ENCODE measurements at regions not wholly inside any gene's neighbourhood (a gene's known extent, or its start where the extent isn't known, plus 50 kb on each side); places are given as distances from the start of the nearest gene placed in this dataset.

DNA sequence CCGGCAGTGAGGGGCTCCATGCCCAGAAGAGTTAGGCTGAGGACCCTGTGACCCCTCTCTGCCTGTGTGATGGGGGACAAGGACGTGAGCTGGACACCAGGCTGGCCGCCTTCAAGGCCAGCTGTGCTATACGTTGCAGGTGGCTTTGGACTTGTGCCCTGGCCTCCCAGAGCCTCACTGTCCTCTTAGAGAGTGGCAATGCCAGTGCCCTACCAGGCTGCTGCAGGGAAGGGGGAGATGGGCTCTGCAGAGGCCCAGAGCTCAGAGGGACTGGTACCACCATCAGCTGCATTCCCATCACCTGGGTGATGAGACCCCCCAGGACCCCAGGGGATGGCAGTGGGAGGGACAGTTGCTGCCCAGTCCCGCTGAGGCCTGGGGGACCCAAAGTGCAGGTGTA lies 90.4 kb upstream of the SHISAL1 start:
- no peak overlapping the region for H2AFZ ChIP-seq
- TF ChIP-seq, protein P1, sequence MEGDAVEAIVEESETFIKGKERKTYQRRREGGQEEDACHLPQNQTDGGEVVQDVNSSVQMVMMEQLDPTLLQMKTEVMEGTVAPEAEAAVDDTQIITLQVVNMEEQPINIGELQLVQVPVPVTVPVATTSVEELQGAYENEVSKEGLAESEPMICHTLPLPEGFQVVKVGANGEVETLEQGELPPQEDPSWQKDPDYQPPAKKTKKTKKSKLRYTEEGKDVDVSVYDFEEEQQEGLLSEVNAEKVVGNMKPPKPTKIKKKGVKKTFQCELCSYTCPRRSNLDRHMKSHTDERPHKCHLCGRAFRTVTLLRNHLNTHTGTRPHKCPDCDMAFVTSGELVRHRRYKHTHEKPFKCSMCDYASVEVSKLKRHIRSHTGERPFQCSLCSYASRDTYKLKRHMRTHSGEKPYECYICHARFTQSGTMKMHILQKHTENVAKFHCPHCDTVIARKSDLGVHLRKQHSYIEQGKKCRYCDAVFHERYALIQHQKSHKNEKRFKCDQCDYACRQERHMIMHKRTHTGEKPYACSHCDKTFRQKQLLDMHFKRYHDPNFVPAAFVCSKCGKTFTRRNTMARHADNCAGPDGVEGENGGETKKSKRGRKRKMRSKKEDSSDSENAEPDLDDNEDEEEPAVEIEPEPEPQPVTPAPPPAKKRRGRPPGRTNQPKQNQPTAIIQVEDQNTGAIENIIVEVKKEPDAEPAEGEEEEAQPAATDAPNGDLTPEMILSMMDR (IDR thresholded peaks at IDR 0.05), result no peak
- no peak overlapping the region for H3K4me3 ChIP-seq (ENCODE audit: low read depth, low read length)
- no peaks in the 10 kb centered on the region for H3K36me3 ChIP-seq (ENCODE audit: control insufficient read depth, insufficient read depth, low read length)
- H3K9me3 ChIP-seq (ENCODE audit: control insufficient read depth, low read length), result no peaks in the 10 kb centered on the region
- no peaks in the 10 kb centered on the region for H3K27me3 ChIP-seq (ENCODE audit: control insufficient read depth, insufficient read depth, low read length)
- H3K27ac ChIP-seq, result no peak overlapping the region
- no peaks in the 10 kb centered on the region for H3K4me1 ChIP-seq
- H3K79me2 ChIP-seq, result no peaks in the 10 kb centered on the region
- no peak overlapping the region for H3K9ac ChIP-seq
- H3K4me2 ChIP-seq (ENCODE audit: low read length), result no peak overlapping the region

DNA sequence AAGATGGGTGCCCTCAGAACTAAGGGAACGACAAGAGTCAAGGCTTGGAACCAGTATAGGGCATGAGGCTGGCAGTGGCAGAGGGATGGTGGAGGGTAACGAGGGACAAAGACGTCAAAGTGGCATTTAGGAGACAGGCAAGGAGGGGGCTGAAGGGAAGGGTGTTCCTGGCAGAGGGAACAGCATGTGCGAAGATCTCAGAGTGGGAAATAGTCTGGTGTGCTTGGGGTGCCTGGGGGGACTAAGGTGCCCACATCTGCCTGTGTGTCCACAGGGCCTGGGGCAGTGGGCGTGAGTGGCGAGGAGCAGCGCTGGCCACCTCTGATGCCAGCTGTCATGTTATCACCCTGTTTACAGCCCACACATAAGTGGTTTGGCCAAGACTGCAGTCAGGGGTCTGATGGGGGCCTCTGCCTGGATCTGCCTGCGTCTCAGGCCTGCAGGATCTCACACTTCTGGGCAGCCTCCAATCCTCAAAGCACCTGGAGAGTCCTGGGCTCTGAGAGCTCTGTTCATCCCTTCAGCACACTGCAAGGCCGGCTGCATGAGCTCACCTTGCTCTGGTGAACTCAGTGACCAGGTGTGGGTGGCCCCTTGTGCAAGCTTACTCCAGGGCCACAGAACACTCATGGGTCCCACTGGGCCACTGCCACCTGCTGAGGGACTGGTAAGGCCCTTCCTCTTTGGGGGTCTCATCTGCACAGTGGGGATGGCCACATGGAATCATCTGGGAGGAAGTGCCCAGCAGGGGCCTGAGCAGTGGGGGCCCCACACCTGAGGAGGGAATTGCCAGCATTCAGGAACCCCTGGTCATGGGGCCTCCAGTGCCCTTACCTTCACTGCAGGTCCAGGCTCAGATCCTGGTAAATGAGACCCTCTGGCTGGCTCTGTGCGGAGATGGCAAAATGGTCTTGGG lies 89.7 kb upstream of the SHISAL1 start:
- Histone ChIP-seq H3K27ac (no peak overlapping the region), H3K9ac (no peak overlapping the region), H3K9me3 (ENCODE audit: control insufficient read depth, low read length) (no peaks in the 10 kb centered on the region), H3K4me2 (ENCODE audit: low read length) (no peak overlapping the region), H3K27me3 (ENCODE audit: control insufficient read depth, insufficient read depth, low read length) (no peaks in the 10 kb centered on the region), H2AFZ (no peak overlapping the region), H3K4me1 (no peaks in the 10 kb centered on the region), H3K79me2 (no peaks in the 10 kb centered on the region), H3K36me3 (ENCODE audit: control insufficient read depth, insufficient read depth, low read length) (no peaks in the 10 kb centered on the region), H3K4me3 (ENCODE audit: low read depth, low read length) (no peak overlapping the region)
- TF ChIP-seq, protein P1 (IDR thresholded peaks at IDR 0.05), result no peak

DNA sequence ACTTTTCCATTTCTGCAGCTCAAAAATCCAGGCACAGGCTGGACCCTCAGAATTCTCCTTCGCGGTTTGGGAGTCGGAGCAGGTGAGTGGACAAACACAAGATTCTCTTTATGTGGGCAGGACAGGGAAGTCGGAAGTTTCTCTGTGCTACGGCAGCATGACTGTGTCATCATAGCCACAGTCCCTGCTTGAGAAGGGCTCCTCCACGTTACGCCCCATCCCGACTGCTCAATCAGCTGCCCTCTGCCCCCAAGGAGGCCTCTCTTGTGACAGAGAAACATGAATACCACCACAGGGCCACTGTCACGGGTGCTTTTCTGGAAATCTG lies 89.0 kb upstream of the SHISAL1 start:
- Histone ChIP-seq H3K79me2 (no peaks in the 10 kb centered on the region), H3K27ac (no peak overlapping the region), H3K36me3 (ENCODE audit: control insufficient read depth, insufficient read depth, low read length) (no peaks in the 10 kb centered on the region), H3K9ac (no peak overlapping the region), H3K4me2 (ENCODE audit: low read length) (no peak overlapping the region), H3K27me3 (ENCODE audit: control insufficient read depth, insufficient read depth, low read length) (no peaks in the 10 kb centered on the region), H3K4me1 (no peaks in the 10 kb centered on the region), H3K4me3 (ENCODE audit: low read depth, low read length) (no peak overlapping the region), H3K9me3 (ENCODE audit: control insufficient read depth, low read length) (no peaks in the 10 kb centered on the region), H2AFZ (no peak overlapping the region)
- TF ChIP-seq, protein P1 (IDR thresholded peaks at IDR 0.05), result no peak

DNA sequence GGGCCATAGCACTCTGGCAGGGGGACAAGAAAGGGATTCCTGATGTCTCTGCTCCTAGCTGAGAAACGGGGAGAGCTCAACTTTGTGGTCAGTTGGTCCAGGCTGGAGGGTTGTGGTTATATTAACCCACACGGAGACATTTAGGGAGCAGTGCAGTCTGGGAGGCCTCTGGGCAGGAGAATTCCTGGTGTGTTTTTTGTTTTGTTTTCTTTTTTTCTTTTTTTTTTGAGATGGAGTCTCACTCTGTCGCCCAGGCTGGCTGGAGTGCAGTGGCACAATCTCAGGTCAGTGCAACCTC lies 88.0 kb upstream of the SHISAL1 start:
- H3K4me3 ChIP-seq (ENCODE audit: low read depth, low read length), result no peak overlapping the region
- no peak overlapping the region for H3K27ac ChIP-seq
- H3K4me2 ChIP-seq (ENCODE audit: low read length), result no peak overlapping the region
- no peaks in the 10 kb centered on the region for H3K27me3 ChIP-seq (ENCODE audit: control insufficient read depth, insufficient read depth, low read length)
- no peaks in the 10 kb centered on the region for H3K79me2 ChIP-seq
- no peaks in the 10 kb centered on the region for H3K9me3 ChIP-seq (ENCODE audit: control insufficient read depth, low read length)
- no peaks in the 10 kb centered on the region for H3K4me1 ChIP-seq
- H3K36me3 ChIP-seq (ENCODE audit: control insufficient read depth, insufficient read depth, low read length), result no peaks in the 10 kb centered on the region
- no peak overlapping the region for H3K9ac ChIP-seq
- H2AFZ ChIP-seq, result no peak overlapping the region
- TF ChIP-seq, protein P1 (IDR thresholded peaks at IDR 0.05), result no peak

Data from parathyroid adenoma (tissue), 2 donors.